ENCODE measurements at regions not wholly inside any gene's neighbourhood (a gene's known extent, or its start where the extent isn't known, plus 50 kb on each side); places are given as distances from the start of the nearest gene placed in this dataset.

DNA sequence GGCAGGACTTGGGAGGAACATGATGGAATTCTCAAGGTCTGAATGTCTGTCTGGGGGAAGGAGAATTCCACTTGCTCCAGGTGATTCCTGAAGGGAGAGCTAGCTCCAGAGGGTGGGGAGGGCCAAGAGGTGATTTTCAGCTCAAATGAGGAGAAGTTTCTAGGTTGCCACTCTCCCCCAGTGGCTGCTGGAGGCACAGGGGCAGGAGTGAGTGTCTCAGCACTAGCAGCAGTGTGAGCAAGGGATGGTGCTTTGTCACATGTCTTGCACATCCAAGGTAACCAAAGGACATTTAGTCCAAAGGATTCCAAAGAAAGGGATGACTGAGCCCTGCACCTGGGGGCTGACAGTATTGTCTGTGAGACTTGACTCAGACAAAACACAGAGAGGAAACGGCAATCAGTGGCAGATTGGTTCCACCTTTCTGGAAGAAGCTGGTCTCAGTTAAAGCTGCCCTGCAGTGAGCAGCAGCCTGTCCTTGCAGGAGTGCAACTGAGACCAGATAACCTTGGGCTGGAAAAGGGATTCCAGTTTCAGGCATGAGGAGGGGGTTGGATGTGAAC is 51.2 kb upstream of the PCBD1 start:
- DNase-seq: no peak

DNA sequence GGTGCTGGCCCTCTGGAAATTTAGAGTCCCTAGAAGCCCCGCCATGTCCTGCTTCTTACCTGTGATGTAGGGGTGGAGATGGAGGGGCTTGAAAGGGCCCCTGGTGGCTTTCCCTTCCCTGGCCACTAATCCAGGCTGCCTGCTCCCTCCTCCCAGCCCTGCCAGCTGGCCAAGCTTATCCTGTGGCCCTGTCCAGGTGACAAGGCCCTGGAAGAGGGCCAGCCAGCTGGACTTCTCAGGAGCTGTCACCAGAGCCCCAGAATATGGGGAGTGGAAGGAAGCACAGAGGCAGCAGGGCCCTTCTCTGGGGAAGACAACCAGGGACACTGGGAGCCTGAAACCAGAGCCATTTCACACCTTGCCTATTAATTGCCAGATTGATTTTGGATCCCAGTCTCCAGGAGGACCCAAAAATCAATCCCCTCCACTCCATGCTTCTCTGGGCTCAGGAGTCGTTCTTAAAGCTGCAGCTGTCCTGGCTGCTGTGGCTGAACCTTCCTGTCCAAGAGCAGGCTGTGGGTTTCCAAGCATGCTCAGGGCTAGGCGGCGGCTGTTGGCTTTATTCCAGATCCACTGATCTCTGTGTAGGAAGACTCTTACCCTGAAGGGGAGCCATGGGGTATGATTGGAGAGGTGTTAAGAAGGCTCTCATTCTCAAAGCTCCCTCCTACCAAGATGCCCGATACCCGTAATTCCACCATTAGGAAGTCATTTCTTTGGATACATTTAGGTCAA is 52.6 kb upstream of the PCBD1 start:
- DNase-seq: no peak

DNA sequence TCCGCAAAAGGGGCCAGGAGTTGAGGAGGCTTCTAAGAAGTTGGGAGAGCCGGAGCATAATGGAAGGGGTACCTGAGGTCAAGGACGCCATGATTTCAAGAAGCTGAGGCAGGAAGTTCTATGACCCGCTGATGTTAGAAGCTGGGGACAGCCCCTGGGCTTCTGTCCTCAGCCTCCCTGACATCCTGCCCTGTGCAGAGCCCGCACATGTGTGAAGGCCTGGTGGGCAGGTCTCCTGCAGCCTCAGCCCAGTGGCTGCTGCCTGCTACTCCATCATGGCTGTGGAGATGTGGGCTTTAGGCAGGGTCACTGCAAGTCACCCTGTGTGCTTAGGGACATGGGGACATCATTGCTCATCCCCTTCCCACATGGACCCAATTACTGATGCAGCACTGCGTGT is 53.8 kb upstream of the PCBD1 start:
- DNase-seq: no peak

DNA sequence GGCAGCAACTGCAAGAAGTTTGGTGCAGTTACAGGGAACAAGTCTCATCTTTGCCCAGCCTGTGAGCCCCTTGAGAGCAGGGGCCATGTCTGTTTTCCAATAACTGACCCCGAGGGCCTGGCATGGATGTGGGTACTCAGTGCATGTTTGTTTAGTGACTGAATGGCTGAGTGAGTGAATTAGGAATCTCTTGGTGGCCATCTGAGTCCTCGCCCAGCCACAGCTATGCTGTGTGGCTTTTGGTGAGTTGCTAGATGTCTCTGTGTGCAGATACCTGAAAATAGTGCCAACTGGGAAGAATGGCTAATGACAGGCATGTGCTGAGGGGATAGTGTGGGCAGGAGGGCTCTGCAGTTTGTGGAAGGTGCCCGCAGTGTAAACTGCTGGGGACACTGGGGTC is 54.4 kb upstream of the PCBD1 start:
- no peak for DNase-seq

DNA sequence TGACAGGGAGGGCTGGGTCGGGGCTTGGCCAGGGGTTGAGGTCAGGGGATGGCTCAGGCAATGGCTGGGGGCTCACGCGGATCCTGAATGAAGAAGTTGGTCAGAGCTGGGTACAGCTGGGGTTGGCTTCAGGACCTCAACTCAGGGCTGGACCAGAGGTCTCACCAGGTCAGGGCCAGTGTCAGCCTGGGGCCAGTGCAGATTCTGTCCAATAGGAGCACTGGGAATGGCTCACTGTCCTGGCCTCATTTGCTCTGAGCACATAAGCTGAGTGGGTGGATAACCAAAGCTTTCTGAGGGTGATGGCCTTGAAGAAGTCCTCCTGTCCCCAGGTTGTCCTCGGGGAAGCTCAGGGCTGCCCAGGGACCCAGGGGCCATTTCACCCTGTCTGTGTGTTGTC is 54.9 kb upstream of the PCBD1 start:
- DNase-seq: no peak

DNA sequence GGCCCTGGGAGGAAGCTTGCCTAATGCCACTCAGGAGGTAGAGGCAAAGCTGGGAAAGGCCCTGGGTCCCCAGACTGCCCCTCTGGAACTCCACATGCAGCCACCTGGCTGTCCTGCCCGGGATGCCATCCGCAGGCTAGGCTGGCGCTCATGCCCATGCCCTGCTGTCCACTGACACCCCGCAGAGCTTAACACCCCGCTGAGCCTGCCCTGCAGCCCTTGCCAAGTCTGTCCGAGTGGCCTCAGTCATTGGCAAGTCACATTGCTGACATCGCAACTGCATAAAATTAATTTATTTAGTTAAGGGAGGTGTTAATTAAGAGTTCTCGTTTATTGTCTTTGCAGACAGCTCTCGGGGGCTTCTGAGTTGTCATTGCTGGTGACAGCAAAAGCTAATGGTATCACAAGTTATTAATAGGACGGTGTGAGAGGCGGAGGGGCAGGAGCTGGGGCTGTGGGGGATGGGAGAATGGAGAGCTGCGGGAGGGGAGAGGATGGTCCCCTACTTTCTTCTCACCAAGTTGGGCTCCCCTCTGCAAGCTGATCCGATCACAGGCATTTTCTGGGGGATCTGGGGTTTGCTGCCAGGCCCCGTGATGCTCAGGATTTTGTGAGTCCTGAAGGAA is 55.6 kb upstream of the PCBD1 start:
- DNase-seq: no peak

DNA sequence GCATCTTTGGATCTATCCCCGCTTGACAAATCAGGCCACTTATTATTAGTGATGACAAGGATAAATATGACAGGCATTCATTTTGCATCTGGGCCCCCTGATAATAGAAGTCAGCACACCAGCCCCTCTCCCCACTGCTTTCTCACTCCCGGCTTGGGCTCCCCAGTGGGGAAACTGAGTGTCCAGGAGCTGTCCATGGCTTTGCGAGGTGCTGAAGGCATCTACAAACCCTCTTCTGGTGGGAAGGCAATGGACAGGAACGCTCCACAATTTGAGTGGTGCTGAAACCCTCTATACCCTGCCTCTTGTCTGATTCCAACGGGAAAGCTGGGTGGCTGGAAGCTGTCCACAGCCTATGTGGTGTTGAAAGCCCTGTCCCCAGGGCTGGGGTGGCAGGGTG is 61.7 kb upstream of the PCBD1 start:
- no peak for DNase-seq

DNA sequence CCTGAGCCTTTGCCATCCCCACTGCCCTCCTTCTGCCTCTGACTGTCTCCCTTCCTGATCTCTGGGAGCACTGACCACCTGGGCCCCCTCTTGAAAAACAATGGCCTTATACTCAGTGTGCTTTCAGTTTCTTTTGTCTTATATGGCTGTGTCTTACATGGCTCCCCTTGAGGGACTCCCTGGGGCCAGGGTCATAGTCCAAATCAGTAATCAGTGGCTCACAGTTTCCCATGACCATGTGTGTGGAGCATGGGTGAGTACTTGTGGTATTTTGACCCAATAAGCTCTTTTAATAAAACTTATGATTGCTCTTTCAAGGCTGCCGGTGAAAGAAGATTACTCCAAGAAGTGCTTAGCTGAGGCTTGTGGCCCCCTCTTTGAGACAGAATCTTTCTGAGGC is 62.4 kb upstream of the PCBD1 start:
- DNase-seq: no peak

DNA sequence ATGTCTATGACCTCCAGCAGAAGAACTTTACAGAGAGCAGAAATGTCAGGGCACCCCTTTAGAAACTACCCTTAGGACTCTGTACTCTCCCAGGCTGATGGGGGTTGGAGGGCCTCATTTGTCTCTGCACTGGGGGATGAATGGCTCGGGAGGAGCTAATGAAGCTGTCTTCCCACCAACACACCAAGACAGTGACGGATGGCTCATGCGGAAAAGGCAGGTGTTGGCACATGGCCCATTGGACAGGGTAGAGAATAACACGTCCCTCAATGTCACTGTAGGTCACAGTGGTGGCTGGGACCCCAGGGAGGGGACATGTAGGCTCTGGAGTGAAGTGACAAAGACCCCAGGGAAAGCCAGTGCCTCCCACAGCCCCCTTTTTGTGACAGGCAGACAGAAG is 64.0 kb upstream of the PCBD1 start:
- no peak for DNase-seq

DNA sequence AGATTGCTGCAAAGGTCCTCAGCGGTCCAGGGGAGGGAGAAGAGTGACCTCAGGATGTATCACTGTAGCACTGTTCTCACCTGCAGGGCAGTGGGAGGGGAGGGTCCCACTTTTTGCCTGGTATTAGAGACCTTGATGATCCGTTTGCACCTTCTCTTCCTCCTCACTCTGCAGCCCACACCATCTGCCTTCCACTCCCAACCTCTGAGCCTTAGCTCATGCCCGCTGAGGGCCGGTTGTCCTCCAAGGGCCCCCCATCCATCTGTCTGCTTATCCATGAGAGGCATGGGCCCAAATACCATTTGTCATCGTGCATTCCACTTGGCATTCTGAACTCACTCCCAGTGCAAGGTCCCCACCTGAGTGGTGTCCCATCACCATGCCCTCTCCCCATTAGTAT is 64.6 kb upstream of the PCBD1 start:
- DNase-seq: no peak

DNA sequence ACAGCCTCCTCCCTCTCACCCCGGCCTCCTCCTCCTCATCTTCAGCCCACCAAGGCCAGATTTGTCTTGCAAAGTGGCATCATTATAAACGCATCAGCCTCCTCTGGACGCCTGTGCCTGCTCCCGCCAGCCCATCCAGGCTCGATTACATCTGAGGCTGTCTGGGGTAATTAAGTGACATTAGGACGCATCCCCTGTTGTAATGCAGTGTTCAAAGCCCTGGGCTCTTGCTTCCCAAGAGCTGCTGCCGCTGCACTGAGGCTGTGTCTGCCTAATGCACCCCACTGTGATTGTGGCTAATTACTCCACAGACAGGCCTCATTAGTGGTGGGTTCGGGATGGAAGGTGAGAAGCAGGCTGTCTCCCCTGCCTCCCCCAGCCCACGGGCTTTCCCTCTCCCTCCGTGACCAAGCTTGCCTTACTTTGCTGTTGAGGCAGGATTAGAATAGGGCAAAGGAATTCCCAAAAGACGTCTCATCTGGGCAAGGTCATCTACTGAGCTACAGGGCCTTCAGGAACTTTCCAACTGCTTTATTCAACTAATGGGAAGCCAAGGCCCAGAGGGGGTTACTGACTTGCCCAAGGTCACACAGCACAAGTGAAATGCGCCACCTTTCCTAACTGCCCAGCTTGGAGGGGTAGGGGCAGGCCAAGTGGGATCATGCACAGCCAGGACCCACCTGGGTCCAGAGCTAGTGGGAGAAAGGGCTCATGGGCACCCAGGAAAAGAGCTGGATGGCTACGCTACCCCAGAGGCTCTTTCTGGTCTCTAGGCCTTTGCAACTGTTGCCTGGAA is 66.2 kb upstream of the PCBD1 start:
- no peak for DNase-seq

DNA sequence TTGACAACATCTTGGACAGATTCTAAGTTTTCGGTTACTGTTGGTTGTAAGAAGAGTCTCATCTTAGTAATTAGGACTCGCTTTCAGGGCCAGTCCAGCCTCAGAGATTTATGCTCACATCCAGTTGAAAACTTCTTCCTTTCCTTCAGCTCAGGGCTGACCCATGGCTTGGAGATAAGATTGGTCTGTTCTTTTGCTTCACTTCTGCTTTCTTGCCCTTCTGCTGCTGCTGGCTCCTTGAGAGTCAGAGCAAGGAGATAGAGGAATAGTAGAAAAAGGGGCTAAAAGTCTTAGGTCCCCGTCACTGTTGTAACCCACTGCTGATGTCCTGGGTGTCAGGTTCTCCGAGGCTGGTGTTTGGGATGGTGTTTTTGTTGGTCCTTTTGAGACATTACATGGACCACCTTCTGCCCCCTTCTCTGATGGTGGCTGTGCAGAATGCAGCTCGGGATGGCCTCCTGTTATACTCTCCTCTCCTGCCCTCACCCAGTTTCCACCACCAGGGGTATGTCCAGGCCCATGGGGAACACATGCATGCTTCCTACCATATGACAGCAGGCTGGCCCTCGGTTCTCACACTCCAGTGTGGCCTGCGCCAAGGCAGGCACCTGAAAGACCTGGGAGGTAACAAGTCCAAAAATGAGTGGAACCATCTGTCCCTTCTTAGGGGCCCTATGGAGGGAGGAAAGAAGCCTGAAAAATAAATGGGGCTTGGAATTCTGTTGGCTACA is 67.8 kb upstream of the PCBD1 start:
- DNase-seq: no peak

DNA sequence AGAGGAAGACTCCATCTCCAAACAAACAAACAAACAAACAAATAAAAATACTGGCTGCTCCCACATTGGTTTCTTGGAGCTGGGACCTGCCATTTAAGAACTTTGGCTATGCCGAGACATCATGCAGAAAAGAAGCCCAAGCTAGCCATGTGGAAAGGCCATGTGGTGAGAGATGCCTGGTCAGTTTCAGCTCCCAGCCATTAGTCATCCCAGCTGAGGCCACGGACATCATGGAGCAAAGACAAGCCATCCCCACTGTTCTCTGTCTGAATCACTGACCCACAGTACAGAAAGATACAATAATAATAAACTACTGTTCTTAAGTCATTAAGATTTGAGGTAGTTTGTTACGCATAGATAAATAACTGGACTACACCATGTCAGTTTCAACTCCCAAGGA is 70.0 kb upstream of the PCBD1 start:
- no peak for DNase-seq

DNA sequence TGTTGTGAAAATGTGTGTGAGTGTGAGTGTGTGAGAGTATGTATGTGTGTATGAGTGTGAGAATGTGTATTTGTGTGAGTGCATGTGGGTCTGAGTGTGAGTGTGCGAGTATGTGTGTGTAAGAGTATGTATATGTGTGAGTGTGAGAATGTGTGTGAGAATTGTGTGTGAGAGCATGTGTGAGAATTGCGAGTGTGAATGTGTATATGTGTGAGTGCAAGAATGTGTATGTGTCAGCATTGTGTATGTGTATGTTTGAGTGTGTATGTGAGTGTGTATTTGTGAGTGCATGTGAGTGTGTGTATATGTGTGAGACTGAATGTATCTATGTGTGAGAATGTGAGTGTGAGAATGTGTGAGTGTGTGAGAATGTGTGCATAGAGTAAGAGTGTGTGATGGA is 72.0 kb upstream of the PCBD1 start:
- no peak for DNase-seq

DNA sequence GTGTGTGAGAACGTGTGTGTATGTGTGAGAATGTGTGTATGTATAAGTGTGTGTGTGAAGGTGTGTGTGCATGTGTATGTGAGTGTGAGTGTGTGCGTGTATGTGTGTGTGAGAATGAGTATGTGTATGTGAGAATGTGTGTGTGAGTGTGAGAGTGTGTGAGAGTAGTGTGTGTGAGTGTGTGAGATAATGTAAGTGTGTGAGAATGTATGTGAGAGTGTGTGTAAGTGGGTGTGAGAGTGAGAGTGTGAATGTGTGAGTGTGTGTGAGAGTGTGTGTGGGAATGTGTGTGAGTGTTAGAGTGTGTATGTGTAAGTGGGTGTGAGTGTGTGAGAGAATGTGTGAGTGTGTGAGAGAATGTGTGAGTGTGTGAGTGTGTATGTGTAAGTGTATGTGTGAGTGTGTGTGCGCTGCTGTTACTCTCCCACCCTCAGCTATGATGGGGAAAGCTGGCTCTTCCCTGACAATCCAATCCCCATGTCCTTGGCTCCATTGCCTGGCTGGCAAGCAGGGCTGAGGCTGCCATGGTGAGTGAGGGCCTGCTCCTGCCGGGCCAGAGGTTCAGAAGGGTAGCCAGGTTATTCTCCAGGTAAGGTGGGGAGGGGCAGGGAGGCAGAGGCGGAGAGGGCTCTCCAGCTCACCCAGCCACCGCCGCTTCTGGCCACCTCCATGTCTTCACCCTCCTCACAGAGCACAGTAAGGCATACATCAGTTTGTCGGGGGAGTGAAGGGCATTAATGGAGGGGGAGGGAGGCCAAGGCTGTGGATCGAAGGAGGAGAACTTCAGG is 72.6 kb upstream of the PCBD1 start:
- DNase-seq: no peak

DNA sequence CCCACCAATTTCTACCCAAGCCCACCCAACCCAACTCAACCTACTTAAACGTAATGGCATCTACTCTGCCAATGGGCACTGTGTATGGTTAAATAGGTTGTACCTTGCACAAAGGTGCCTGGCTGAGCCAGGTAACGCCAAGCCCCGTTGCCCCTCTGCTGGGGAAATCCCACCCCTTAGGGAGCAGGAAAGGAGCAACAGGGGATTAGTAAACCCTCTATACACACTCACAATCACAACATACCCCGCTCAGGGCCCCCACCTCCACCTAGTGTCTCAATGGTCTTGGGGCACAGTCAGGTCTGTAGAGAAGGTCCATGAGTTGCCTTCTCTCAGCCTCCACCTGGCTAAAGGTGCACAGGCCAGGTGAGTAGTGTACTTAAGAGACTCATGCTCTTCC is 74.3 kb upstream of the PCBD1 start:
- DNase-seq: no peak

DNA sequence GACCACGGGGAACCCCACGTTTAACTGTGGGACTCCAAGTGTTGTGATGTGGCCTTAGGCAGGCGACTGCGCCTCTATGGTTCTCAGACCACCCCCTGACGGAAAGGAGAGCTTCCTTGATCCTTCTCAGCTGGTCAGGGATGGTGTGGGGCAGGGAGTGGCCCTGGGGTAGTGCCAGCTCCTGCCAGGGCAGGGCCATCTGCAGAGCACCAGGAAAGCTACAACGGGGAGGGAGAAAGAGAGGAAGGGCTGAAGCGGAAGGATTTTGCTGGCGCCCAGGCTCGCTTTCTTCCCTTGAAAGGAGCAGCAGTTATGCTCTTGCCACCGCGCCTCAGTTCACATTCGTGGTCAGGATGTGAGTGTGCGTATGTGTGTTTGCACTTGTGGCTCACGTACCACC is 74.9 kb upstream of the PCBD1 start:
- no peak for DNase-seq

DNA sequence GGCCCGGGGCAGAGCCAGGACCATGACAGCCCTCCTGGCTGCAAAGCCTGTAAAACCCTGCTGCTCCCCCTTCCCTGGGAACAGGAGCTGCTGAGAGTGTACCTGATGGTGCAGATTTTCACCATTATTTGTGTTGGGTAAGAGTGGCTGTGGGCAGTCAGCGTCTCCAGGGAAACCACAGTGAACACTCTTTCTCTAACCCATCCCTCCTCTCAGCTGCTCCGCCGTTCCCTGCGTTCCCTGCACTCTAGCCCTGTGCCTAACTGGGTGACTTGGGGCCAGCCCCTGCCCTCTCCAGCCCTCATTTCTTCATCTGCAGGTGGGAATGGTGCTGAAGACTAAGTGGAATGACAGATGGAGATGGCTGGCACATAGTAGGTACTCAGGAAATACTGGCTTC is 75.9 kb upstream of the PCBD1 start:
- no peak for DNase-seq

DNA sequence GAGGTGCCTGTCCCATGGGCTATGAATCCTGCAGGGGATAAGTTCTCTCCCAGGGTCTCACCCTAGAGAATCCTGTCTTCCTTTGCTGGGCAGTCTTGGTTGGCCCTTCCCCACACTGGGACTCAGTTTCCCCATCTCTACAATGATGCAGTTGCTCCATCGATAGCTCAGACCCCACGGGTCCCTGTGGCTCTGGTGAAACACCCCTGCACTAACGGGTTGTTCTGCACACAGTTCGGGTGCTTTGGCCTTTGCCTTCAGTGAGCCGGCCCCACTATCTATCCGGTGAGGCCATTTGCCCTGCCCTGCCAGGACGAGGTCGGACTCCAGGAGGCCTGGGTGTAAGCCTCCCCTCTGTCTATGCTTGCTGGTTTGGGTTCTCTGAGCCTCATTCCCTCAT is 76.5 kb upstream of the PCBD1 start:
- DNase-seq: no peak

DNA sequence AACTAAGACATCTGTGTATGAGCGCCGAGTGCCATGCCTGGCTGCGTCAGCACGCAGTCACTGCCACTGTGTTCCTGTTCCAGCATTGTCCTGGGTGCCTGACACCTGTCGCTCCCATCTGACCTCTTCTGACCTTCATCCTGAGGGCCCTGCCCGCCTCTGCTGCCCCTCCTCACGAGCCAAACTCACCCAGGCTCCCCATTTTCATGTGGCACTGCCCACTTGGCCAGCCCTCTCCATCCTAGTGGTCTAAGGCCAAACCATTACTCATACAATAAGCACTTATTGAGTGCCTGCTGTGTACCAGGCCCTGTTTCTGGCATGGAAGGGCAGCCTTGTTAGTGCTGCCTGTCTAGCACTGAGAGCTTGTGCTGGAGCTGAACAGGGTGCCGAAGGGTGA is 77.2 kb upstream of the PCBD1 start:
- no peak for DNase-seq

DNA sequence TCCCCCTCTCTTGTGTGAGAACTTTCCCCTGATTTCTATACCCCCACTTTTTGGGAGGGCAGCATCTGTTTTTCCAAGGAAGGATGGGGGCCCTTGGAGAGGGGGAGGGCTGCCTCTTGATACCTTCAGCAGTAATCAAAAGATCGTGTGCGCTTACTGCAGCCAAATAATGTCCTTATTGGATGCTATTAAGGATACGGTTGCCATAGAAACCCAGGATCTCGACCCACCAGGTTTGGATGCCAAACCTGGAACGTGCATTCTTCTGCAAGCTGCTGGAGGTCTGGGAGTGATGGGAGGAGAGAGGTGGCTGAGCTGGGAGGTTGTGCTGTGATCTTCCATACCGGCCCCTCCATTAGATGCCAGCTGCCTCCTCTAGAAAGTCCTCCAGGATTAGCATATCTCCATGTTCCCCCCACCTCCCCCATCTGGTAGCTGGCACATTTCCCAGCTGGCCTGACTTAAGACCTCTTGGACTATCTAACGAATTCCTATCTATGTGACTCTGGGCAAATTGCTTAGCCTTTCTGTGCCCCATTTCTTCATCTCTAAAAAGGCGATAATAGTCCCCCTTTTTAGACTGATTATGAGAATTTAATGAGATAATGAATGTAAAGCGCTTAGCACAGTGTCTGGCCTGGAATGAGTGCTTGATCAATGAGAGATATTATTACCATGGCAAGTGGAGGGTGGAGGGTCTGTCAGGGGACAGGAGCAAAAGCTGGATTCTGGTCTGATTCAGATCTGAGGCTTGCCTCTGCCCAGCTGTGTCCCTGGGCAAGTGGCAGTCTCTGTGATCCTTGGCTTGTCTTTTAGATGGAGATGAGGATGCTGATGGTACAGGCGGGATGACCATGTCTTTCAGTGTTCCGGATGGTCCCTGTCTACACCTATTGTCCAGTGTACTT is 78.5 kb upstream of the PCBD1 start:
- DNase-seq: no peak

All from activated CD4-positive, alpha-beta T cell treated with anti-CD3 and anti-CD28 coated beads, Interleukin-2, amount 50 U/mL, for 48 hours (primary cell).